Karpas-422 (cell line): ENCODE measurements at regions not wholly inside any gene's neighbourhood (a gene's known extent, or its start where the extent isn't known, plus 50 kb on each side); places are given as distances from the start of the nearest gene placed in this dataset.

Experiments
- DNase-seq: peaks from one replicate; pipeline ENCODE4 v3.0.0-alpha.2; 2015
- H2AFZ ChIP-seq: fragments of 200-600 bp; sonication (generic); 2 replicates; pipeline ENCODE4 v1.6.1; 2014; ENCODE audit warnings: antibody characterized with exemption, low read length, mixed read lengths
- H3K27ac ChIP-seq: fragments of 200-600 bp; sonication (generic); 2 replicates; pipeline ENCODE4 v1.5.1; 2014; ENCODE audit warnings: mild to moderate bottlenecking, low read length, moderate library complexity
- H3K27me3 ChIP-seq: fragments of 200-600 bp; sonication (generic); 2 replicates; pipeline ENCODE4 v1.6.1; 2014; ENCODE audit warnings: low read length, mixed read lengths
- H3K36me3 ChIP-seq: fragments of 200-600 bp; sonication (generic); 2 replicates; pipeline ENCODE4 v1.6.1; 2014; ENCODE audit warnings: low read length, mixed read lengths; ENCODE audit not compliant: insufficient read depth
- H3K4me1 ChIP-seq: fragments of 200-600 bp; sonication (generic); 2 replicates; pipeline ENCODE4 v1.6.1; 2014; ENCODE audit warnings: mild to moderate bottlenecking, low read length, mixed read lengths
- H3K4me2 ChIP-seq: fragments of 200-600 bp; sonication (generic); 2 replicates; pipeline ENCODE4 v1.6.1; 2014; ENCODE audit warnings: low read length, low read depth, mild to moderate bottlenecking; ENCODE audit not compliant: poor library complexity, severe bottlenecking
- H3K4me3 ChIP-seq: fragments of 200-600 bp; sonication (generic); 2 replicates; pipeline ENCODE4 v1.5.1; 2014; ENCODE audit warnings: mild to moderate bottlenecking, antibody characterized with exemption, low read length, mixed read lengths
- H3K79me2 ChIP-seq: fragments of 200-600 bp; sonication (generic); 2 replicates; pipeline ENCODE4 v1.6.1; 2014; ENCODE audit warnings: mild to moderate bottlenecking, low read length, mixed read lengths
- H3K9ac ChIP-seq: fragments of 200-600 bp; sonication (generic); 2 replicates; pipeline ENCODE4 v1.6.0; 2014; ENCODE audit warnings: low read length
- H3K9me2 ChIP-seq: fragments of 200-600 bp; sonication (generic), shearing (Covaris generic); replicated peaks from 2 replicates; pipeline ENCODE4 v1.6.0; 2014; ENCODE audit warnings: mild to moderate bottlenecking, low read length, moderate library complexity; ENCODE audit not compliant: insufficient read depth
- H3K9me3 ChIP-seq: fragments of 300-700, 200-600 bp; sonication (generic); 2 replicates; pipeline ENCODE4 v1.6.1; 2014; ENCODE audit warnings: low read length, mixed read lengths
- H4K20me1 ChIP-seq: fragments of 200-600 bp; sonication (generic); 2 replicates; pipeline ENCODE4 v1.6.1; 2014; ENCODE audit warnings: mild to moderate bottlenecking, antibody characterized with exemption, low read length, low read depth; ENCODE audit not compliant: insufficient read depth

DNA sequence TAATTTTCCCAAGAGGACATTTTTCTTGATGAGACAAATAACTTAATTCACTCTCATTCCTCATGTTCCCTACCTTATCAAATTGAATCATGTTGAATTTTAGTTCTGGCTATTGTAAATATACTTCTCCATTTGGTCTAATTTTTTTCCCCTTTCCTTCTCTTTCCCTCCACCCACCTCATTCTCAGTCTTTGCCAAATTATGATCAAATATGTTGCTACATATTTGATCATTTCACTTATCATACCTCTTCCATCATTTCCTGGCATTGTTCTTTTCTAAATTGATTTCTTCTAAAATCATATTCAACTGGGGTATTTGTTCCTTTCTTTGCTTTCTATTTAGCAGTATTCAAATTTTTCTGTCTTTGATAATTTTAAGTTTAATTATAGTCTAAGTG is 52.3 kb downstream of the HDGFL1 start:
- Histone ChIP-seq H3K4me2 (no peak overlapping the region), H3K36me3 (no peaks in the 10 kb centered on the region), H3K9me3 (no peaks in the 10 kb centered on the region; the same call in 1 of the 2 replicates), H3K27ac (no peak overlapping the region), H3K79me2 (no peaks in the 10 kb centered on the region), H3K4me3 (no peak overlapping the region), H3K4me1 (no peaks in the 10 kb centered on the region), H2AFZ (no peak overlapping the region), H4K20me1 (no peaks in the 10 kb centered on the region), H3K27me3 (no peaks in the 10 kb centered on the region), H3K9me2 (no peaks in the 10 kb centered on the region), H3K9ac (no peak overlapping the region)
- DNase-seq: no peak

GRCh38 chr6:22622351-22622750 is 53.0 kb downstream of the HDGFL1 start:
- H3K79me2 ChIP-seq: no peaks in the 10 kb centered on the region
- H4K20me1 ChIP-seq: no peaks in the 10 kb centered on the region
- no peak overlapping the region for H3K9ac ChIP-seq
- H2AFZ ChIP-seq: no peak overlapping the region
- no peak overlapping the region for H3K27ac ChIP-seq
- no peak overlapping the region for H3K4me3 ChIP-seq
- H3K9me2 ChIP-seq: no peaks in the 10 kb centered on the region
- no peaks in the 10 kb centered on the region for H3K36me3 ChIP-seq
- no peak for DNase-seq
- H3K4me2 ChIP-seq: no peak overlapping the region
- no peaks in the 10 kb centered on the region for H3K27me3 ChIP-seq
- H3K4me1 ChIP-seq: no peaks in the 10 kb centered on the region
- H3K9me3 ChIP-seq: peaks cover under 1% of the 10 kb centered on the region

DNA sequence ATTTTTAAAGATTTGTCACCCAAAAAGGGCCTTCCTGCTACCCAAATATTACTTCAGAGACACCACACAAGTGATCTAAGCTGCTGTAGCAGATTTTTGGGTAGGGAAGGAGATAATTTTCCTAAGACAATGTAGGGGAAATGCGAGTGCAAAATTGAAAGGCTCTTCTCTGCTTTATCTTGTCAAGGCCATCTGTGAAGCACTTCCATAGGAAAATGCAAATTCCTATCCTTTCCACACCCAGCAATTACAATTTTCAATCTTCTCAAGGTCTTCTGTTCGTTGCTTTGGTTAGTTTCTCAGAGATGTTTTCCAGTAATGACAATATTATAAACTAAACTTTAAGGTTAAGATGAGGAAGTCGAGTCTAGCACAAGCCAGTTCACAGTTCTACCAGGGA is 53.4 kb downstream of the HDGFL1 start:
- Histone ChIP-seq H3K27me3 (no peaks in the 10 kb centered on the region), H3K4me2 (no peak overlapping the region), H2AFZ (no peak overlapping the region), H3K9me3 (peaks cover 5% of the 10 kb centered on the region), H4K20me1 (no peaks in the 10 kb centered on the region), H3K36me3 (no peaks in the 10 kb centered on the region), H3K4me1 (no peaks in the 10 kb centered on the region), H3K9me2 (no peaks in the 10 kb centered on the region), H3K27ac (no peak overlapping the region), H3K4me3 (no peak overlapping the region), H3K79me2 (no peaks in the 10 kb centered on the region), H3K9ac (no peak overlapping the region)
- no peak for DNase-seq

DNA sequence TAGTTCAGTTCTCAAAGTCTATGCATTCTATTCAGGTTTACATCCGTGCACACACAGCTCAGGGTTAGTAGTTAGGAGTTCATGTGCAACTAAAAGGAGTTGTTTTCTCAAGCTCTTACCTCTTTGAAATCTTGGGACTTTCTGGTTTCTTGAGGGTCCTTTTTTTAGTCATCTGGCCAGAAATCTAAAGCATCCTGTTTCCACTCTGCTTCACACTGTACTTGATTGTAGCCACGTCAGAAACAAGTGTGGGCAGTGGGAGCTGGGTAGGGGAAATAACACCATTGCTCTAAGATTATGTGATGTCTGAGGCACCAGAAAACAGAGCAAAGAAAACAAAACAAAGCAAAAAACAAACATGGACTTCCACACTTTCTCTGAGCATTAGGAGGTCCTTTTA is 58.3 kb downstream of the HDGFL1 start:
- Histone ChIP-seq H3K36me3 (no peaks in the 10 kb centered on the region; the same call in 1 of the 2 replicates), H3K9ac (no peak overlapping the region)
- no peak for DNase-seq

GRCh38 chr6:22631091-22631490 is 61.7 kb downstream of the HDGFL1 start:
- H3K36me3 ChIP-seq: no peaks in the 10 kb centered on the region; the same call in 1 of the 2 replicates
- H3K4me3 ChIP-seq: no peak overlapping the region
- no peak overlapping the region for H3K4me2 ChIP-seq
- H3K9me2 ChIP-seq: no peaks in the 10 kb centered on the region
- no peak overlapping the region for H2AFZ ChIP-seq
- no peak for DNase-seq
- no peaks in the 10 kb centered on the region for H3K79me2 ChIP-seq
- peaks cover 8% of the 10 kb centered on the region for H3K9me3 ChIP-seq
- no peaks in the 10 kb centered on the region for H3K27me3 ChIP-seq
- H3K27ac ChIP-seq: no peak overlapping the region
- H3K4me1 ChIP-seq: no peaks in the 10 kb centered on the region
- no peak overlapping the region for H3K9ac ChIP-seq
- H4K20me1 ChIP-seq: no peaks in the 10 kb centered on the region

More for the DNA sequence above, 58.3 kb downstream of the HDGFL1 start:
- no peak overlapping the region for H2AFZ ChIP-seq
- no peaks in the 10 kb centered on the region for H4K20me1 ChIP-seq
- H3K4me2 ChIP-seq: no peak overlapping the region
- no peaks in the 10 kb centered on the region for H3K9me2 ChIP-seq
- H3K4me1 ChIP-seq: no peaks in the 10 kb centered on the region
- H3K9me3 ChIP-seq: peaks cover 8% of the 10 kb centered on the region
- no peaks in the 10 kb centered on the region for H3K79me2 ChIP-seq
- H3K27me3 ChIP-seq: no peaks in the 10 kb centered on the region
- no peak overlapping the region for H3K27ac ChIP-seq
- H3K4me3 ChIP-seq: no peak overlapping the region

DNA sequence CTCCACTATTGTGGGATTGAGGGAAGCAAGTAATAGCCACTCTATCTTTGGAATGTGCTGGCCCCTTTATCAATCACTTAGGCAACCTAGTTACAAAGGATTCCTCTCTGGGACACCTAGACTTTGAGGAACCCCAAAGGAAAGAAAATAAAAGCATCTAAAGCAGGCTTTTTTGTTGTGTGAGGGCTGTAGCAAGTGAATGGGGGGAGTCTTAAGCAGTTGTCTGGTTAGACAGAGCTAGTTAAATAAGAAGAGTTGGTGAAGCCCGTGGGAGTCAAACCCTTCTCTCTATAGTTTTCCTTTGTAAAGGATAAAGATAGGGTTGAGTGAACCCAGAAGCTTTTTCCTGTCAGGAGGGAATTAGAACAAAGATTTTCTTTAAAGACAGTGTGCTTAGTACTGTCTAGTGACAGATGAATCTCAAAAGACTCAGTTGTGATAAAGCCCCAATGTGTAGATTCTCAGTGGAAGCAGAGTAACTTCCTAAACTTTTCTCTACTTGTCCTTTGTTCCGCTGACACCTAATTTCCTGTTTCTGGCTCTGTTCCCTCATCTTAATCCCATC is 63.3 kb downstream of the HDGFL1 start:
- Histone ChIP-seq H4K20me1 (no peaks in the 10 kb centered on the region), H3K4me2 (no peak overlapping the region), H3K27ac (no peak overlapping the region), H2AFZ (no peak overlapping the region), H3K4me3 (no peak overlapping the region), H3K9me3 (peaks cover 4% of the 10 kb centered on the region), H3K27me3 (no peaks in the 10 kb centered on the region), H3K79me2 (no peaks in the 10 kb centered on the region), H3K4me1 (no peaks in the 10 kb centered on the region), H3K36me3 (no peaks in the 10 kb centered on the region; the same call in 1 of the 2 replicates), H3K9ac (no peak overlapping the region), H3K9me2 (no peaks in the 10 kb centered on the region)
- DNase-seq: no peak

GRCh38 chr6:22636452-22636851 is 67.1 kb downstream of the HDGFL1 start:
- no peak overlapping the region for H3K4me3 ChIP-seq
- H3K4me2 ChIP-seq: no peak overlapping the region
- no peaks in the 10 kb centered on the region for H3K9me3 ChIP-seq
- no peaks in the 10 kb centered on the region for H4K20me1 ChIP-seq
- H3K9me2 ChIP-seq: no peaks in the 10 kb centered on the region
- H3K27ac ChIP-seq: no peak overlapping the region
- H3K4me1 ChIP-seq: no peaks in the 10 kb centered on the region
- no peak overlapping the region for H3K9ac ChIP-seq
- no peaks in the 10 kb centered on the region for H3K79me2 ChIP-seq
- DNase-seq: no peak
- H3K27me3 ChIP-seq: no peaks in the 10 kb centered on the region
- no peak overlapping the region for H2AFZ ChIP-seq
- no peaks in the 10 kb centered on the region for H3K36me3 ChIP-seq

DNA sequence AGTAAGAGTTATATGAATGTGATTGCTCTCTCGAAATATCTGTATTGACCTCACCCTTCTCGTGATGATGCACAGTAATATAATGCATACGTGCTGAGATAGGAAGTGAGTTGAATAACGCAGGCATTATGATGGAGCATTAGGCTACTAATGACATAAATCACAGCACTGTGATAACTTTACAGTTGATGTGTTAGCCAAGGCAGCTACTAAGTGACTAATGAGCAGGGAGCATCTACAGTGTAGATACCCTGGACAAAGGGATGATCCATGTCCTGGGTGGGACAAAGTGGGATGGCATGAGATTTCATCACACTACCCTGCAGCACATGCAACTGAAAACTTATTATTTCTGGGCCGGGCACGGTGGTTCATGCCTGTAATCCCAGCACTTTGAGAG is 68.4 kb downstream of the HDGFL1 start:
- Histone ChIP-seq H3K79me2 (no peaks in the 10 kb centered on the region), H2AFZ (no peak overlapping the region), H3K9me2 (no peaks in the 10 kb centered on the region), H3K4me3 (no peak overlapping the region), H3K27ac (no peak overlapping the region), H3K36me3 (no peaks in the 10 kb centered on the region), H4K20me1 (no peaks in the 10 kb centered on the region), H3K4me1 (no peaks in the 10 kb centered on the region), H3K27me3 (no peaks in the 10 kb centered on the region), H3K9ac (no peak overlapping the region), H3K9me3 (peaks cover 5% of the 10 kb centered on the region; the same call in 1 of the 2 replicates), H3K4me2 (no peak overlapping the region)
- DNase-seq: no peak
